Fibroblast of lung (primary cell): ENCODE measurements at regions not wholly inside any gene's neighbourhood (a gene's known extent, or its start where the extent isn't known, plus 50 kb on each side); places are given as distances from the start of the nearest gene placed in this dataset.

Experiments used
- CTCF ChIP-seq, 2 donors: IDR thresholded peaks in 1 of 2; conservative IDR thresholded peaks in 1 of 2; 1 replicate in 1 of 2; 2 replicates in 1 of 2; pipeline ENCODE4 v1.5.1; 2011 to 2012; ENCODE audit warnings: low read length in 2 of 2, control low read depth in 1 of 2, inconsistent platforms in 1 of 2, low read depth in 1 of 2, mild to moderate bottlenecking in 1 of 2
- EZH2 ChIP-seq: IDR thresholded peaks from 2 replicates; pipeline ENCODE4 v1.5.1; 2012; ENCODE audit warnings: low read length, control low read depth, mild to moderate bottlenecking; ENCODE audit errors: missing control alignments

- TF ChIP-seq CTCF (conservative IDR thresholded peaks at IDR 0.05 in 1 of 2, IDR thresholded peaks at IDR 0.05 in 1 of 2; ENCODE audit: low read depth in 1 of 2, low read length in 2 of 2) (no peak), EZH2 (no peak)
These were observed 150.7 kb downstream of the DHX15 start for GRCh38 chr4:24433515-24434214.
